HG03025 (cell line): ENCODE measurements at regions not wholly inside any gene's neighbourhood (a gene's known extent, or its start where the extent isn't known, plus 50 kb on each side); places are given as distances from the start of the nearest gene placed in this dataset.

Experiments used
- ATAC-seq: cut with Tn5 transposase; IDR thresholded peaks from one replicate; pipeline ENCODE4 v1.9.1; 2021; ENCODE audit warnings: mild to moderate bottlenecking, moderate library complexity; ENCODE audit not compliant: unreplicated experiment, low FRiP score

DNA sequence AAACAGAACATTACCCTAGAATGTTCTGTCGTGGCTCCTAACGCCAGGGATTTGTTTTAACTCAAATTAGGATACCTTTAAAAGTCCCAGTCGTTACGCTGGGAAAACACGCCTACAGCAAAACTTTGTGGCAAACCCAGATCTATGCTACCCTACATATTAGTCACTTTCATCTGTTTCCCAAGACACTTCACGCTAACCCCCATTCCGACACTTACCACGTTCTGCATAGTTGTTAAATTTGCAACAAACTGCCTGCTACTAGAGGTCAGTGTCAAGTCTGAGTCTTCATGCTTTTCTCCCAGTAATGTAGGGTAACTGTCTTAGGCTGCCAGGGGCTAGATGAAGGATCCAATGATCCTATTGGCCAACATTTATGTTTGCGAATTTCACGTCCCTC is 140.3 kb downstream of the RASEF start:
- ATAC-seq = no peak

DNA sequence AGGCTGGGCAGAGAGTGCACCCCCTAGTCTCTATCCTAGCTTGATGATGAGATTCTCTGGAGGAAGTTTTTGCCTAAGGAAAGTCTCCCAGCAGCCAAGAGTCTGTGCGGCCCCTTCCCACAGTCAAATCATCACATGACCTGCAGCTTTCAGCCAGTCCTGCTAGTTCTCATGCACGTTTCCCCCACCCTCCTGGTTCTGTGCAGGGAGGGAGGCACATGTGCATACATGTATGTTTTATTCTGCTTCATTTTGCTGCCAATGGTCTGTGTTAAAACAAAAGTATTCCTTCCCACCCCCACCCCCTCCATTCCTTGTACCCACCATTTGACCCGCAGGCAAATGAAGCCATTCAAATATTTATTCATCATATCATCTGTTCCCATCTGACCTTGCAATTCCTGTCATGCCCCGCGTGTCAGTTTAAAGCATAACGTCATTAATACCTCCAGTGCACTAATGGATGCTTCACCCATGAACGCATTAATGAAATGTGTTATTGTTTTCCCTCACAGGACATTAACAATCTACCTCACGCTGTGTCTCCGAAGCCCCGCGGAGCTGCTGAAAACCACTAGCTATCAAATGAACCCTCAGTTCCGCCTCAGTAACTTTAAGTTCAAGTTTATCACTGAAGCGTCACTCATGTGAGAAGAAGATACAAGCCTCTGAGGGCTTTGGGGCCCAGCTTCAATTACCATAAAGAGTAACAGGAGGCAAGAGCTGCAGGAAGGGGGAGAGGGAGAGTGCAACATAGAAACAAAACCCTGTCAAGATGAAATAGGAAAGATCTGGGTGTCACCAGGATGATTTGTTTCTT is 139.6 kb downstream of the RASEF start:
- no peak for ATAC-seq

DNA sequence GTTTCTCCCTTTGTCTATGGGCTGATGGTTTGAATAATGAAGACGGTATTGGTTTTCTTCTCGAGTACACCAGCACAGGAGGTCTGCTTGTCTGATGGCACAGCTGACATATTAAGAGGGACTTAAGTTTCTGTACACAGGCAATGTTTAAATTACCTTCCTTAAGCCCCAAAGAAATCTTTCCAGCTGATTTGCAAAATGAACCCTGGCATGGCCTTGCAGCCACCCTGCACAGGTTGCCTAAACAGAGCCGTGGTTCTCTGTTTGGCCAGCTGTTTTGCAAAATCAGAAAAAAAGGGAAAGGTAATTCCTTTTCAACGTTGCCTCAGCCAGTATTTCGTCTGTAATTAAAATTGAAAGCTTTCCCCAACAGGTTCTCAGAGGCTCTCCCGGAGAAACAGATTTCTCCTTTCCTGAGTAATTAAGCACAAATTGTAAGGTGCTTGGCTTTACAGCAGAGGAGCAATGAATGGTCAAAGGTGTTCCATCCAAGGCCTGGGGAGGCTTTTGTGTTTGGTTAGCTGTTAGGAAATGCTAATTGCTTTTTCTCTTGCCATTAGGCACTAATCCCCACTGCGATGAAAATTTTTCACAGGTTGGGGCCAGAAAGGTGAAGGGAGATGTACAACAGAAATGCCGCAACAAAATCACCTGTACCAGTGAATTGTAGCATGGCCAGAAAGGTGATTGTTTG is 138.9 kb downstream of the RASEF start:
- no peak for ATAC-seq
